Suprapubic skin (tissue), 4 donors: ENCODE measurements at regions not wholly inside any gene's neighbourhood (a gene's known extent, or its start where the extent isn't known, plus 50 kb on each side); places are given as distances from the start of the nearest gene placed in this dataset.

Experiments
- DNase-seq, 2 donors: peaks; one replicate each; pipeline ENCODE4 v3.0.0-alpha.2; 2019; ENCODE audit warnings: low spot score in 2 of 2
- H3K27ac ChIP-seq: fragments of 200-600 bp; sonication (generic); one replicate; pipeline ENCODE4 v1.5.1; 2019
- H3K27me3 ChIP-seq: fragments of 200-600 bp; sonication (generic); one replicate; pipeline ENCODE4 v1.5.1; 2019
- H3K36me3 ChIP-seq: fragments of 200-600 bp; sonication (generic); one replicate; pipeline ENCODE4 v1.5.1; 2019
- H3K4me1 ChIP-seq: fragments of 200-600 bp; sonication (generic); one replicate; pipeline ENCODE4 v1.5.1; 2019
- H3K4me3 ChIP-seq: fragments of 200-600 bp; sonication (generic); one replicate; pipeline ENCODE4 v1.5.1; 2019; ENCODE audit warnings: mild to moderate bottlenecking
- H3K9me3 ChIP-seq: fragments of 200-600 bp; sonication (generic); one replicate; pipeline ENCODE4 v1.5.1; 2019
- CTCF ChIP-seq, 2 donors: fragments of 200-600 bp in 1 of 2; fragments of 450-650 bp in 1 of 2; sonication (generic) in 1 of 2; IDR thresholded peaks; one replicate each; pipeline ENCODE4 v1.5.1; 2016 to 2019; ENCODE audit warnings: antibody characterized with exemption in 2 of 2, mild to moderate bottlenecking in 1 of 2, moderate library complexity in 1 of 2
- EP300 ChIP-seq: sonication (generic); formaldehyde crosslinking; IDR thresholded peaks from one replicate; pipeline ENCODE4 v1.6.1; 2017; ENCODE audit warnings: antibody characterized with exemption
- POLR2A ChIP-seq, 2 donors: fragments of 450-650 bp; IDR thresholded peaks; one replicate each; pipeline ENCODE4 v1.6.1; 2017; ENCODE audit warnings: antibody characterized with exemption in 2 of 2, mild to moderate bottlenecking in 2 of 2, moderate library complexity in 2 of 2
- POLR2AphosphoS5 ChIP-seq, 3 donors: sonication (generic); formaldehyde crosslinking; IDR thresholded peaks; one replicate each; pipeline ENCODE4 v1.6.1; 2017; ENCODE audit warnings: antibody characterized with exemption in 3 of 3
- WGBS: methylation state at CpG from one replicate; pipeline ENCODE4 v1.1.5; 2018; 5-methylcytosine and 5-hydroxymethylcytosine counted together

GRCh38 chr12:40431169-40431568 is 206.4 kb downstream of the LRRK2 start:
- 71% methylated on average over 1 of the region's 1 CpG for WGBS
- no peak overlapping the region for H3K27ac ChIP-seq
- TF ChIP-seq EP300: no peak
- no peak for TF ChIP-seq CTCF (IDR thresholded peaks at IDR 0.05)
- TF ChIP-seq POLR2A (IDR thresholded peaks at IDR 0.05): no peak
- TF ChIP-seq POLR2AphosphoS5 (IDR thresholded peaks at IDR 0.05): no peak
- no peaks in the 10 kb centered on the region for H3K4me1 ChIP-seq
- H3K9me3 ChIP-seq: no peaks in the 10 kb centered on the region
- no peak overlapping the region for H3K4me3 ChIP-seq
- no peaks in the 10 kb centered on the region for H3K36me3 ChIP-seq
- no peaks in the 10 kb centered on the region for H3K27me3 ChIP-seq
- no peak for DNase-seq

DNA sequence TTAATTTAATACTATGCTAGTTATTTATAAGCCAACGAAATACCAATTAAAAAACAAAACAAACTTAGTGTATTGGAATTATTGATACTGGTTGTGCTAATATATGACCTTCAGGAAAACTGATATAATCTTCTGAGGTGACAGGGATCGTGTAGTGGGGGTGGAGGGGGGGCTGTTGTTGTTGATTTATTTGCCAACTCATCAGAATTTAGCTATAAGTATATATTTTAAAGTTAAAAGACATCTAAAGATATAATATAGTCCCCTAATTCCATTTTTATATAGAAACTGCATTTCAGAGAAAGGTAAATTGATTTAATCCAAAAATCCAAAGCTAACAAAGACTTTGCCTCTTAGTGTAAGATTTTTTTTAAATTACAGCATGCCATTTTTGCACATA is 210.5 kb downstream of the LRRK2 start:
- TF ChIP-seq EP300 (no peak), POLR2A (IDR thresholded peaks at IDR 0.05) (no peak), POLR2AphosphoS5 (IDR thresholded peaks at IDR 0.05) (no peak), CTCF (IDR thresholded peaks at IDR 0.05) (no peak)
- DNase-seq: no peak
- 64% methylated on average over 2 of the region's 2 CpGs for WGBS

DNA sequence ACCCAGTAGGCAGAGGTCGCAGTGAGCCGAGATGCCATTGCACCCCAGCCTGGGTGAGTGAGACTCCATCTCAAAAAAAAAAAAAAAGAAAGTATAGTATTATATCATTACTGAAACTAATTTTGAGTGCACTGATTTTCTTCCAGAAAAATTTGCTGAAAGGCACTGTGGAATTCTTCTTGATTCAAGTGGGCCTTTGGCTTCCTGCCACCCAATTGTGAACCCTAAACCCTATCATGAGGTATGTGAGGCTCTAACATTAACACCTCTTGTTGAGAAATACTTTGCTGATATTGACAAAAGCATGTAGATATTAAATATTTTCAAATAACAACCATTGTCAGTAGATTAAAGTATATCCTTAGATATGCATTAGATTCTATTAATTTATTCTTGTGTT is 211.2 kb downstream of the LRRK2 start:
- no peaks in the 10 kb centered on the region for H3K36me3 ChIP-seq
- H3K4me1 ChIP-seq: no peaks in the 10 kb centered on the region
- H3K4me3 ChIP-seq: no peak overlapping the region
- no peak for DNase-seq
- H3K27me3 ChIP-seq: no peaks in the 10 kb centered on the region
- WGBS: 94% methylated on average over 2 of the region's 2 CpGs
- no peaks in the 10 kb centered on the region for H3K9me3 ChIP-seq
- TF ChIP-seq POLR2AphosphoS5 (IDR thresholded peaks at IDR 0.05) (no peak), CTCF (IDR thresholded peaks at IDR 0.05) (no peak), EP300 (no peak), POLR2A (IDR thresholded peaks at IDR 0.05) (no peak)
- no peak overlapping the region for H3K27ac ChIP-seq

More for the DNA sequence above, 210.5 kb downstream of the LRRK2 start:
- no peaks in the 10 kb centered on the region for H3K27me3 ChIP-seq
- no peaks in the 10 kb centered on the region for H3K9me3 ChIP-seq
- H3K4me3 ChIP-seq: no peak overlapping the region
- H3K27ac ChIP-seq: no peak overlapping the region
- no peaks in the 10 kb centered on the region for H3K36me3 ChIP-seq
- no peaks in the 10 kb centered on the region for H3K4me1 ChIP-seq

DNA sequence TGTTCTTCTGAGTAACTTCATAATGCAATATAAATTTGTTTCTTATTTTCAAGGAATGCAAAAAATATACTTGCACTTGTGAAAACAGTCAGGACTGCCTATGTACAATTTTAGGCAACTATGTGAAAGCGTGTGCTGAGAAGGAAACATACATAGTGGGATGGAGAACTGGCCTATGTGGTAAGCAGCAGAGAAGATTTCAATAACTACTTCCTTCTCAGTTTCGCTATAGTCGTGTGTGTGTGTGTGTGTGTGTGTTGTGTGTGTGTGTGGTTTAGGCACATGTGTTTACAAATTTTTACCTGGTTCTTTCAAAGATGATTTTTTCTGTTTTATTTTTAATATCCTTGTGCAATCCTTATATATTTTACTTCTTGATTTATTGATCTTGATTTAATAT is 211.8 kb downstream of the LRRK2 start:
- Histone ChIP-seq H3K4me3 (no peak overlapping the region), H3K36me3 (no peaks in the 10 kb centered on the region), H3K9me3 (no peaks in the 10 kb centered on the region), H3K4me1 (no peaks in the 10 kb centered on the region), H3K27me3 (no peaks in the 10 kb centered on the region), H3K27ac (no peak overlapping the region)
- TF ChIP-seq POLR2AphosphoS5 (IDR thresholded peaks at IDR 0.05): no peak
- TF ChIP-seq POLR2A (IDR thresholded peaks at IDR 0.05): no peak
- no peak for TF ChIP-seq CTCF (IDR thresholded peaks at IDR 0.05)
- TF ChIP-seq EP300: no peak
- WGBS: 85% methylated on average over 3 of the region's 3 CpGs
- no peak for DNase-seq

DNA sequence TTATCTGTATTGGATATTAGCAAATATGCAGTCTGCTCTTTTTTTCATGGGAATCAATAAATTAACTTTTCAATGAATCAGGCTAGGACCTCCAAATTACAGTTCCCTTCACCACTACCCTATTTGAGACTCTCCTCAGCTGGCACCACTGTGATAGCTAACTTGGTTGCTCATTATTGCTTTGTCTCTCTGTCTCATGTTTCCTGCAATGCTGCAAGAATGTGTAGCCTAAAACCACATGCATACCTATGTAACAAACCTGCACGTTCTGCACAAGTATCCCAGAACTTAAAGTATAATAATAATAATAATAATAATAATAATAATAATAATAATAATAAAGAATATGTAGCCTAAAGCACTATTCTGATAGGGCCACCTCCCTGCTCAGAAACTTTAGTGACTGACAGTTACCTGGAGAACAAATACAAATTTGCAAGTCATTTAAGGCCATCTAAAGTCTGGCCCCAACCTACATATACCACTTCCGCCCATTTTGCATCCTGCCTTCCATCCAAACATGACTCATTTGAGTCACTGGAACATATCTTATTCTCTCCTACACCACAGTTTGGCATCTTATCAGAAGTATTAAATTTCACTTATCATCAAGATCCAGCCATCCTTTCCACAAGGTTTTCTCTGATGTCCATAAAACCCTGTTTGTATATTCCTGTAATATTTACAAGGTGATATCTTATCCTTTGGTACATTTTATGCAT is 215.1 kb downstream of the LRRK2 start:
- no peak for DNase-seq
- no peaks in the 10 kb centered on the region for H3K36me3 ChIP-seq
- TF ChIP-seq EP300: no peak
- no peak overlapping the region for H3K4me3 ChIP-seq
- H3K27ac ChIP-seq: no peak overlapping the region
- no peaks in the 10 kb centered on the region for H3K4me1 ChIP-seq
- WGBS: 53% methylated on average over 2 of the region's 2 CpGs
- H3K27me3 ChIP-seq: no peaks in the 10 kb centered on the region
- H3K9me3 ChIP-seq: no peaks in the 10 kb centered on the region

DNA sequence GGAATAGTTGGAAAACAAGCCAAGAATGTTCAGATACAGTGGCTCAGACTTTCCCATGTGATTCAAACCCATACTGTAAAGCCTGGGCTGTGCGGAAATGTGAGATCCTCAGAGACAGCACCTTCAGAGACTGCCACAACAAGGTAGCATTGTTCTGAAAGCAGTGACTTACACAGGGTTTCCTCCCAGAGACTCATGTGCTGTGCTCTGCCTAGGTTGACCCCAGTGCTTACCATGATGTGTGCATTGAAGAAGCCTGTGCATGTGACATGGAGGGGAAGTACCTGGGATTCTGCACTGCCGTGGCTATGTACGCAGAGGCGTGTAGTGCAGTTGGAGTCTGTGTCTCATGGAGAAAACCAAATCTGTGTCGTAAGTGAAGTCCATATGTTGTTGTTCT is 219.4 kb downstream of the LRRK2 start:
- WGBS: 95% methylated on average over 5 of the region's 5 CpGs
- no peak for TF ChIP-seq POLR2A (IDR thresholded peaks at IDR 0.05)

More for the DNA sequence above, 219.4 kb downstream of the LRRK2 start:
- Histone ChIP-seq H3K9me3 (no peaks in the 10 kb centered on the region), H3K27me3 (no peaks in the 10 kb centered on the region), H3K4me3 (no peak overlapping the region), H3K4me1 (no peaks in the 10 kb centered on the region), H3K27ac (no peak overlapping the region), H3K36me3 (no peaks in the 10 kb centered on the region)
- no peak for DNase-seq
